Mesenchymal stem cell (in vitro differentiated cells and primary cell): ENCODE measurements at regions not wholly inside any gene's neighbourhood (a gene's known extent, or its start where the extent isn't known, plus 50 kb on each side); places are given as distances from the start of the nearest gene placed in this dataset.
"Not testable (repeated sequence)": the region's sequence is repeated elsewhere in the genome, so short reads cannot be mapped to it uniquely, and the experiment has no call there.

Source experiments
- DNase-seq: peaks from one replicate; pipeline ENCODE4 v3.0.0-alpha.2; 2013
- H2AFZ ChIP-seq: one replicate; pipeline ENCODE4 v1.6.1; 2013; ENCODE audit warnings: low read depth, mild to moderate bottlenecking, control low read depth, inconsistent platforms, low read length, moderate library complexity
- H2AK5ac ChIP-seq: 2 replicates; pipeline ENCODE4 v1.6.1; 2013; ENCODE audit warnings: low read length, moderate library complexity, mild to moderate bottlenecking, inconsistent platforms; ENCODE audit not compliant: severe bottlenecking
- H2BK120ac ChIP-seq: one replicate; pipeline ENCODE4 v1.6.1; 2013; ENCODE audit warnings: low read depth, mild to moderate bottlenecking, inconsistent platforms, low read length, moderate library complexity
- H2BK12ac ChIP-seq, 2 experiments: one replicate each; pipeline ENCODE4 v1.6.1; 2013; ENCODE audit warnings: inconsistent platforms in 2 of 2, low read length in 2 of 2, mild to moderate bottlenecking in 2 of 2, moderate library complexity in 2 of 2, control low read depth in 1 of 2
- H2BK15ac ChIP-seq: one replicate; pipeline ENCODE4 v1.6.1; 2013; ENCODE audit warnings: mild to moderate bottlenecking, low read depth, inconsistent platforms; ENCODE audit not compliant: poor library complexity, severe bottlenecking
- H2BK5ac ChIP-seq: 2 replicates; pipeline ENCODE4 v1.6.1; 2013; ENCODE audit warnings: low read depth, mild to moderate bottlenecking, low read length, control low read depth, inconsistent platforms; ENCODE audit not compliant: poor library complexity, severe bottlenecking
- H3K14ac ChIP-seq, 2 experiments: one replicate each; pipeline ENCODE4 v1.6.1; 2013; ENCODE audit warnings: inconsistent platforms in 2 of 2, low read length in 2 of 2, control low read depth in 1 of 2, mild to moderate bottlenecking in 1 of 2, moderate library complexity in 1 of 2
- H3K18ac ChIP-seq, 2 experiments: one replicate each; pipeline ENCODE4 v1.6.1; 2013; ENCODE audit warnings: inconsistent platforms in 2 of 2, low read length in 2 of 2, control low read depth in 1 of 2, low read depth in 1 of 2, mild to moderate bottlenecking in 1 of 2
- H3K23ac ChIP-seq, 2 experiments: one replicate each; pipeline ENCODE4 v1.6.1; 2013; ENCODE audit warnings: inconsistent platforms in 2 of 2, low read length in 2 of 2, mild to moderate bottlenecking in 2 of 2, moderate library complexity in 2 of 2, control low read depth in 1 of 2
- H3K27ac ChIP-seq: 2 replicates; pipeline ENCODE4 v1.5.1; 2013; ENCODE audit warnings: mild to moderate bottlenecking, moderate library complexity, low read length, control low read depth, inconsistent platforms; ENCODE audit not compliant: poor library complexity, severe bottlenecking
- H3K27me3 ChIP-seq, 2 experiments: 2 replicates each; pipeline versions ENCODE4 v1.6.1 to v1.7.0; 2013; ENCODE audit warnings: low read length in 2 of 2, mild to moderate bottlenecking in 2 of 2, moderate library complexity in 2 of 2, control low read depth in 1 of 2, inconsistent platforms in 1 of 2; ENCODE audit not compliant: control insufficient read depth in 1 of 2, insufficient read depth in 1 of 2
- H3K36me3 ChIP-seq, 2 experiments: 2 replicates each; pipeline versions ENCODE4 v1.6.1 to v1.7.0; 2013; ENCODE audit warnings: low read length in 2 of 2, control low read depth in 1 of 2, inconsistent platforms in 1 of 2, low read depth in 1 of 2, mild to moderate bottlenecking in 1 of 2; ENCODE audit not compliant: insufficient read depth in 2 of 2, control insufficient read depth in 1 of 2
- H3K4ac ChIP-seq, 2 experiments: one replicate each; pipeline ENCODE4 v1.6.1; 2013; ENCODE audit warnings: inconsistent platforms in 2 of 2, low read length in 2 of 2, mild to moderate bottlenecking in 2 of 2, moderate library complexity in 2 of 2, control low read depth in 1 of 2, low read depth in 1 of 2
- H3K4me1 ChIP-seq: 2 replicates; pipeline ENCODE4 v1.6.1; 2013; ENCODE audit warnings: low read depth, low read length, control low read depth; ENCODE audit not compliant: control insufficient read depth, insufficient read depth
- H3K4me2 ChIP-seq: 2 replicates; pipeline ENCODE4 v1.6.1; 2013; ENCODE audit warnings: low read length, mild to moderate bottlenecking, inconsistent platforms; ENCODE audit not compliant: poor library complexity, severe bottlenecking
- H3K4me3 ChIP-seq, 2 experiments: 2 replicates each; pipeline versions ENCODE4 v1.5.1 to v1.7.0; 2013; ENCODE audit warnings: low read length in 2 of 2, mild to moderate bottlenecking in 2 of 2, control low read depth in 1 of 2, low read depth in 1 of 2; ENCODE audit not compliant: insufficient read depth in 1 of 2
- H3K79me1 ChIP-seq: replicated peaks from 2 replicates; pipeline ENCODE4 v1.6.1; 2013; ENCODE audit warnings: mild to moderate bottlenecking, control low read depth, low read length, inconsistent platforms; ENCODE audit not compliant: poor library complexity, severe bottlenecking
- H3K9ac ChIP-seq: 2 replicates; pipeline ENCODE4 v1.7.0; 2013; ENCODE audit warnings: mild to moderate bottlenecking, low read length, moderate library complexity
- H3K9me3 ChIP-seq: 2 replicates; pipeline ENCODE4 v1.7.0; 2013; ENCODE audit warnings: mild to moderate bottlenecking, low read length; ENCODE audit not compliant: control insufficient read depth
- H4K8ac ChIP-seq: one replicate; pipeline ENCODE4 v1.6.1; 2013; ENCODE audit warnings: inconsistent platforms, mild to moderate bottlenecking, low read length, moderate library complexity
- H4K91ac ChIP-seq: one replicate; pipeline ENCODE4 v1.6.1; 2013; ENCODE audit warnings: mild to moderate bottlenecking, low read length, inconsistent platforms
- WGBS: methylation state at CpG from one replicate; pipeline ENCODE4 v1.1.7; 2013; ENCODE audit warnings: mixed read lengths; 5-methylcytosine and 5-hydroxymethylcytosine counted together

DNA sequence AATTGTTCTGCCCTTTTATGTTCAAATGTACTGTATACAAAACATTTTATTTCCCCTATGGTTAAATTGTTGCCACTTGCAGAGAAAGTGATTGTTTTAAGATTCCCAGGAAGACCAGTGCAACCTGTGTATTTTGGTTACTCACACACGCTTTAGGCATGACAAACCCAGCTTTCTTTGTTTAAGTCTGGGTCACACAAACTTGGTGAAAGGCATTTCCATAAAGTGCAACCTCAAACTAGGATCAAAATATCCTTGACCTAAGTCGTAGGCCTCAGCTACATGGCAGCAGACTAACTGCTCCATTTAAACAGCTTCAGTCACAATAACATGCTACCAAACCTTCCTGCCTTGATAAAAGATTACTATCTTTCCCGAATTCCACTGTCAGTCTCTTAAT is 639.0 kb upstream of the PRR20A start:
- WGBS: 29% methylated on average over 3 of the region's 3 CpGs
- Histone ChIP-seq H2BK120ac (no peak overlapping the region), H3K9me3 (peaks cover 3% of the 10 kb centered on the region)

DNA sequence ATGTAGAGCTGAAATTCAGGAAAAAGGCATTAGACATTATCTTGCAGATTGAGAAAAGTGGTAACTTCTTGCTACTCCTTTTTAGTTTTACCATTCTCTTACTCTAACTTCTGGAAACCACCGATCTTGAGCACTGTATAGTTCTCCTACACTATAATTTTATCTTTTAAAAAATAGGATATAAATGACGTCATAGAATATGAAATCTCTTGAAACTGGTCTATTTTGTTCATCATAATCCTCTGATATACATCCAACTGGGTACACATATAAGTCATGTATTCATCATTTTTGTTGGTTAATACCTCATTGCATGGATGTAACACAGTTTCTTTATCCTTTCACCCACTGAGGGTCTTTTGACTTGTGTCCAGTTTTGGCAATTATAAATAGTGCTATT is 629.9 kb upstream of the PRR20A start:
- Histone ChIP-seq H3K14ac (no peak overlapping the region), H4K8ac (no peak overlapping the region), H3K9me3 (peaks cover 18% of the 10 kb centered on the region), H3K27me3 (no peaks in the 10 kb centered on the region), H2BK15ac (no peak overlapping the region), H2BK120ac (no peak overlapping the region), H4K91ac (no peak overlapping the region), H2BK5ac (no peak overlapping the region), H3K4me2 (no peak overlapping the region), H3K4me1 (no peaks in the 10 kb centered on the region), H3K18ac (no peak overlapping the region), H2AK5ac (no peak overlapping the region), H3K36me3 (no peaks in the 10 kb centered on the region), H3K9ac (no peak overlapping the region), H3K79me1 (no peaks in the 10 kb centered on the region), H2AFZ (no peak overlapping the region), H2BK12ac (no peak overlapping the region), H3K4me3 (no peak overlapping the region), H3K27ac (no peak overlapping the region), H3K23ac (no peak overlapping the region), H3K4ac (no peak overlapping the region)
- no CpG with 5 or more reads among the region's 2 CpGs for WGBS
- DNase-seq: no peak

More for the DNA sequence above, 639.0 kb upstream of the PRR20A start:
- H2AFZ ChIP-seq: no peak overlapping the region
- H3K79me1 ChIP-seq: no peaks in the 10 kb centered on the region
- no peaks in the 10 kb centered on the region for H3K27me3 ChIP-seq
- H3K27ac ChIP-seq: no peak overlapping the region
- H4K91ac ChIP-seq: no peak overlapping the region
- no peaks in the 10 kb centered on the region for H3K36me3 ChIP-seq
- H3K14ac ChIP-seq: no peak overlapping the region
- peak overlapping the region in 1 of 2 experiments; percentile 54 for H3K18ac ChIP-seq
- DNase-seq: peak; percentile 54
- no peak overlapping the region for H3K4me3 ChIP-seq
- H3K23ac ChIP-seq: no peak overlapping the region
- H3K4me1 ChIP-seq: no peaks in the 10 kb centered on the region
- H3K9ac ChIP-seq: no peak overlapping the region
- no peak overlapping the region for H4K8ac ChIP-seq
- H3K4me2 ChIP-seq: no peak overlapping the region
- H2BK15ac ChIP-seq: no peak overlapping the region
- H2BK5ac ChIP-seq: no peak overlapping the region
- no peak overlapping the region for H2BK12ac ChIP-seq
- no peak overlapping the region for H2AK5ac ChIP-seq
- no peak overlapping the region for H3K4ac ChIP-seq

DNA sequence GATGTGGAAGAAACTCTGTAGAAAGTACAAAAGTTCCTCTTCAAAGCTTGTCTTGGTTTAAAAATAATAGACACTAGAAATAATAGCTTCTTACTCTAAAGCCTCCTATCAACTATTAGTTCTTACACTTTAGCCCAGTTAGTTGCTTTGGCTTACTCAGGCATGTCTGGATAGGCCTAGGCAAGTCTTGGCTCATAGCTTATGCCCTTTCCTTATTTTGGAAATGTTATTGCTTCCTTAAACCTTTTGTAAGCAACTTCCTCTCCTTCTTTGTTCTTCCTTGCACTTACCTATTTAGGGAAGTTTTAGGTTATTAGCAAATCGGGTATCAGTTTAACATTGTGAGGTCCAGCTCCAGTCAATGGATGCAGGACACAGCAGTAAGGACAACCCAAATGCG is 628.4 kb upstream of the PRR20A start:
- not testable (repeated sequence) for H3K4me3 ChIP-seq, H3K79me1 ChIP-seq, H3K4me2 ChIP-seq, H3K27ac ChIP-seq, H2BK120ac ChIP-seq, H3K36me3 ChIP-seq, H2AK5ac ChIP-seq, H3K4ac ChIP-seq, H3K9ac ChIP-seq, H2BK15ac ChIP-seq, H4K91ac ChIP-seq, H3K23ac ChIP-seq, H2BK5ac ChIP-seq, H3K18ac ChIP-seq, H2AFZ ChIP-seq, H4K8ac ChIP-seq, DNase-seq, H3K4me1 ChIP-seq, H3K27me3 ChIP-seq, H3K14ac ChIP-seq, H2BK12ac ChIP-seq
- 86% methylated on average over 2 of the region's 2 CpGs for WGBS
- H3K9me3 ChIP-seq: peaks cover 25% of the 10 kb centered on the region

DNA sequence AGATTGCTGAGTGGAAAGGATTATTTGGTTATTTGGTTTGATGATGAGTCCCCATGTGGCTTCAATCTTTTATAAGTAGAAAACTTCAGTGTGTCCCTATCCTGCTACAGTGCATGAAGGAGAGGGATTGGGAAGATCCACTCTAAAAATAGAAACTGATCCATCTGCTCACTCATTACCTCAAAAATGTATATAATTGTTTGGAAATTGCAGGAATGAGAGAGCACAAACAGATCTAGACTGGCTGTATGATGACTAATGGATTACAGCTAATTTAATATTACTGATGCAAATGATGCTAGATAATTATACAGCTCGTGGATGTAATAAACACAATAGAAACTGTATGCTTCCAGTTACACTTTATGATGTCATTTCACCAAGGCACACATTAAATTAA is 625.3 kb upstream of the PRR20A start:
- Histone ChIP-seq H3K14ac (no peak overlapping the region), H2BK120ac (no peak overlapping the region), H2AK5ac (no peak overlapping the region), H3K4ac (no peak overlapping the region), H3K27me3 (no peaks in the 10 kb centered on the region), H3K18ac (no peak overlapping the region), H3K27ac (no peak overlapping the region), H3K9me3 (peaks cover 25% of the 10 kb centered on the region), H2AFZ (no peak overlapping the region), H4K91ac (no peak overlapping the region), H3K4me2 (no peak overlapping the region), H3K4me3 (no peak overlapping the region), H4K8ac (no peak overlapping the region), H3K23ac (no peak overlapping the region), H3K79me1 (no peaks in the 10 kb centered on the region), H3K4me1 (no peaks in the 10 kb centered on the region), H3K36me3 (no peaks in the 10 kb centered on the region), H2BK15ac (no peak overlapping the region), H2BK5ac (no peak overlapping the region), H2BK12ac (no peak overlapping the region), H3K9ac (no peak overlapping the region)
- peak; percentile 18 for DNase-seq
- WGBS: no CpG with 5 or more reads among the region's 1 CpG
